ENCODE measurements at regions not wholly inside any gene's neighbourhood (a gene's known extent, or its start where the extent isn't known, plus 50 kb on each side); places are given as distances from the start of the nearest gene placed in this dataset.

- TF ChIP-seq EGR1 (IDR thresholded peaks at IDR 0.05; ENCODE audit: borderline replicate concordance, low read depth, low read length) (no peak), RNF2 (IDR thresholded peaks at IDR 0.05; ENCODE audit: borderline replicate concordance, low read depth, low read length, missing control alignments, poor library complexity, severe bottlenecking) (no peak), MAFK (IDR thresholded peaks at IDR 0.05; ENCODE audit: low read depth, low read length) (no peak), CHD2 (IDR thresholded peaks at IDR 0.05; ENCODE audit: low read length) (no peak), CTBP2 (IDR thresholded peaks at IDR 0.05; ENCODE audit: borderline replicate concordance, insufficient read depth, insufficient read length, low read length) (no peak), SP4 (IDR thresholded peaks at IDR 0.05; ENCODE audit: low read length) (no peak), ASH2L (IDR thresholded peaks at IDR 0.05; ENCODE audit: low read length) (no peak)
Measured at GRCh38 chr16:51045794-51046193, 105.3 kb downstream of the SALL1 start (continued).
